Kidney glomerular epithelial cell (primary cell): ENCODE measurements at regions not wholly inside any gene's neighbourhood (a gene's known extent, or its start where the extent isn't known, plus 50 kb on each side); places are given as distances from the start of the nearest gene placed in this dataset.

ENCODE experiments used
- DNase-seq: peaks from one replicate; lab custom pipeline; 2025; lab: John Stamatoyannopoulos, UW

GRCh38 chr2:611519-611918 is 65.7 kb downstream of the TMEM18 start:
- DNase-seq: no peak

- no peak for DNase-seq
These were observed 66.7 kb downstream of the TMEM18 start for GRCh38 chr2:610491-610890.

- no peak for DNase-seq
These were observed 67.3 kb downstream of the TMEM18 start for GRCh38 chr2:609881-610280.

- DNase-seq: no peak
These were observed 67.8 kb downstream of the TMEM18 start for GRCh38 chr2:609449-609848.

- DNase-seq: no peak
These were observed 68.5 kb downstream of the TMEM18 start for GRCh38 chr2:608711-609110.

- no peak for DNase-seq
These were observed 68.9 kb downstream of the TMEM18 start for GRCh38 chr2:608297-608696.

GRCh38 chr2:607709-608108 is 69.5 kb downstream of the TMEM18 start:
- no peak for DNase-seq

- DNase-seq: no peak
These were observed 70.0 kb downstream of the TMEM18 start for GRCh38 chr2:607172-607571.

- DNase-seq: no peak
These were observed 71.3 kb downstream of the TMEM18 start for GRCh38 chr2:605674-606608.

- no peak for DNase-seq
These were observed 72.2 kb downstream of the TMEM18 start for GRCh38 chr2:604854-605524.

GRCh38 chr2:604385-604784 is 72.8 kb downstream of the TMEM18 start:
- no peak for DNase-seq

- no peak for DNase-seq
These were observed 73.3 kb downstream of the TMEM18 start for GRCh38 chr2:603869-604268.

- DNase-seq: no peak
These were observed 73.8 kb downstream of the TMEM18 start for GRCh38 chr2:603427-603826.

- DNase-seq: no peak
These were observed 74.4 kb downstream of the TMEM18 start for GRCh38 chr2:602571-603359.

GRCh38 chr2:601806-602455 is 75.3 kb downstream of the TMEM18 start:
- DNase-seq: no peak

GRCh38 chr2:601387-601698 is 75.9 kb downstream of the TMEM18 start:
- no peak for DNase-seq

GRCh38 chr2:600542-601386 is 76.4 kb downstream of the TMEM18 start:
- no peak for DNase-seq

GRCh38 chr2:599601-600000 is 77.6 kb downstream of the TMEM18 start:
- DNase-seq: no peak

- no peak for DNase-seq
These were observed 79.0 kb downstream of the TMEM18 start for GRCh38 chr2:598058-598802.

- no peak for DNase-seq
These were observed 81.2 kb downstream of the TMEM18 start for GRCh38 chr2:595831-596592.
